Glutamatergic neuron (in vitro differentiated cells): ENCODE measurements at regions not wholly inside any gene's neighbourhood (a gene's known extent, or its start where the extent isn't known, plus 50 kb on each side); places are given as distances from the start of the nearest gene placed in this dataset.
"Not testable (repeated sequence)": the region's sequence is repeated elsewhere in the genome, so short reads cannot be mapped to it uniquely, and the experiment has no call there.

Experiments
- DNase-seq: peaks from one replicate; pipeline ENCODE4 v3.0.0; 2022
- H3K27ac Mint-ChIP-seq: one replicate; pipeline ENCODE4 v1.8.0; 2020; ENCODE audit warnings: mild to moderate bottlenecking, mixed read lengths, inconsistent platforms; ENCODE audit not compliant: unreplicated experiment
- H3K27me3 Mint-ChIP-seq: one replicate; pipeline ENCODE4 v1.8.0; 2020; ENCODE audit warnings: mild to moderate bottlenecking, moderate library complexity, mixed read lengths, inconsistent platforms; ENCODE audit not compliant: unreplicated experiment
- H3K36me3 Mint-ChIP-seq: one replicate; pipeline ENCODE4 v1.8.0; 2020; ENCODE audit warnings: mild to moderate bottlenecking, mixed read lengths, inconsistent platforms; ENCODE audit not compliant: unreplicated experiment
- H3K4me1 Mint-ChIP-seq: one replicate; pipeline ENCODE4 v1.8.0; 2020; ENCODE audit warnings: mild to moderate bottlenecking, low read depth, mixed read lengths, inconsistent platforms; ENCODE audit not compliant: unreplicated experiment
- H3K4me3 Mint-ChIP-seq: one replicate; pipeline ENCODE4 v1.8.0; 2020; ENCODE audit warnings: mild to moderate bottlenecking, mixed read lengths, inconsistent platforms; ENCODE audit not compliant: unreplicated experiment
- H3K9me3 Mint-ChIP-seq: one replicate; pipeline ENCODE4 v1.8.0; 2020; ENCODE audit warnings: mild to moderate bottlenecking, moderate library complexity, mixed read lengths, inconsistent platforms; ENCODE audit not compliant: unreplicated experiment
- TF ChIP-seq, protein P1 (sequence below): fragments of 200-600 bp; sonication (generic); IDR thresholded peaks from one replicate; pipeline ENCODE4 v1.5.0; 2021; ENCODE audit not compliant: partially characterized antibody, unreplicated experiment

DNA sequence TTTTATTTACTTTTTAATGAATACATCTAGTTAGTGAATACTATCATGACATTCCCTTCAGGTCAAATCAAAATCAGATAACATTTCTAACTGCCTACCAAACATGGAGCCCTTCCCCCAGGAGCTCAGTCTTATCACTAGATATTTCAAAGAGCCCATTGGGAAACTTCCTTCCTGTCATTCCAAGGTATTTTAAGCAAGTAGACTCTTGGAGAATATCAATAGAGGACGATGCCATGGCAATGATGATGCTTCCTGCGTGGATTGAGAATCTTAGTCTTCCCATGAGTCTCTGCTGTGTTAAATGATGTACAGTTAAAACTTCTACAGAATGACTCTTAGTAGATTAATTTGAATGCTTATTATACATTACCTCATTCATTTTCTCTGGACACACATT lies 384.9 kb downstream of the CENPW start:
- Mint-ChIP-seq H3K4me3 (no peak overlapping the region), H3K36me3 (peaks cover 12% of the 10 kb centered on the region), H3K4me1 (no peaks in the 10 kb centered on the region), H3K27ac (no peak overlapping the region), H3K9me3 (no peaks in the 10 kb centered on the region), H3K27me3 (no peaks in the 10 kb centered on the region)
- no peak for DNase-seq
- TF ChIP-seq, protein P1, sequence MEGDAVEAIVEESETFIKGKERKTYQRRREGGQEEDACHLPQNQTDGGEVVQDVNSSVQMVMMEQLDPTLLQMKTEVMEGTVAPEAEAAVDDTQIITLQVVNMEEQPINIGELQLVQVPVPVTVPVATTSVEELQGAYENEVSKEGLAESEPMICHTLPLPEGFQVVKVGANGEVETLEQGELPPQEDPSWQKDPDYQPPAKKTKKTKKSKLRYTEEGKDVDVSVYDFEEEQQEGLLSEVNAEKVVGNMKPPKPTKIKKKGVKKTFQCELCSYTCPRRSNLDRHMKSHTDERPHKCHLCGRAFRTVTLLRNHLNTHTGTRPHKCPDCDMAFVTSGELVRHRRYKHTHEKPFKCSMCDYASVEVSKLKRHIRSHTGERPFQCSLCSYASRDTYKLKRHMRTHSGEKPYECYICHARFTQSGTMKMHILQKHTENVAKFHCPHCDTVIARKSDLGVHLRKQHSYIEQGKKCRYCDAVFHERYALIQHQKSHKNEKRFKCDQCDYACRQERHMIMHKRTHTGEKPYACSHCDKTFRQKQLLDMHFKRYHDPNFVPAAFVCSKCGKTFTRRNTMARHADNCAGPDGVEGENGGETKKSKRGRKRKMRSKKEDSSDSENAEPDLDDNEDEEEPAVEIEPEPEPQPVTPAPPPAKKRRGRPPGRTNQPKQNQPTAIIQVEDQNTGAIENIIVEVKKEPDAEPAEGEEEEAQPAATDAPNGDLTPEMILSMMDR, result no peak

DNA sequence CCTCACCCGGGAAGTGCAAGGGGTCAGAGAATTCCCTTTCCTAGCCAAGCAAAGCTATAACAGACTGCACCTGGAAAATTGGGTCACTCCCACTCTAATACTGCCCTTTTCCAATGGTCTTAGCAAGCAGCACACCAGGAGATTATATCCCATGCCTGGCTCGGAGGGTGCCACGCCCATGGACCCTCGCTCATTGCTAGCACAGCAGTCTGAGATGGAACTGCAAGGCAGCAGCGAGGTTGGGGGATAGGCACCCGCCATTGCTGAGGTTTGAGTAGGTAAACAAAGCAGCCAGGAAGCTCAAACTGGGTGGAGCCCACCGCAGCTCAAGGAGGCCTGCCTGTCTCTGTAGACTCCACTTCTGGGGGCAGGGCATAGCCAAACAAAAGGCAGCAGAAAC lies 386.5 kb downstream of the CENPW start:
- not testable (repeated sequence) for DNase-seq, H3K27me3 Mint-ChIP-seq, H3K4me3 Mint-ChIP-seq, H3K4me1 Mint-ChIP-seq, H3K9me3 Mint-ChIP-seq, H3K27ac Mint-ChIP-seq
- peaks cover 12% of the 10 kb centered on the region for H3K36me3 Mint-ChIP-seq

DNA sequence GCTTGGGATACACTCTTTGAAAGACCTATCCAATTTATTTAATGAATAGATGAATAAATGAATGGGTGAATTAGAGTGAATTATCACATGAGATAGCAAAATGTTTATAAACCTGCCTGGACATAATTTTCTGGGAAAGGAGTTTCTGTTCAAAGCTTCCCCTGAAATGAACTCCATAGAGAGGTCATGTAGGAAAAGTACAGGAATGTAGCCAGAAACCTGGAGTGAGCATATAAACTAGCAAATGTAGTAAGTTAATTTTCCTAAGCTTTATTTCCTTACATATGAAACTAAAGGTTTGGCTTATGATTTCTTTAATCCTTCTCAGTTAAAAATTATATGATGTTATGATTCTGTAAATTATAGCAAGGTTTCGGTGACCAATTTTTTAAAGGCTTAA lies 380.3 kb upstream of the RSPO3 start:
- no peaks in the 10 kb centered on the region for H3K9me3 Mint-ChIP-seq
- H3K36me3 Mint-ChIP-seq, result no peaks in the 10 kb centered on the region
- no peak for DNase-seq
- no peak overlapping the region for H3K4me3 Mint-ChIP-seq
- H3K4me1 Mint-ChIP-seq, result no peaks in the 10 kb centered on the region
- H3K27me3 Mint-ChIP-seq, result peaks cover 3% of the 10 kb centered on the region
- H3K27ac Mint-ChIP-seq, result no peak overlapping the region
- TF ChIP-seq, protein P1, result no peak

DNA sequence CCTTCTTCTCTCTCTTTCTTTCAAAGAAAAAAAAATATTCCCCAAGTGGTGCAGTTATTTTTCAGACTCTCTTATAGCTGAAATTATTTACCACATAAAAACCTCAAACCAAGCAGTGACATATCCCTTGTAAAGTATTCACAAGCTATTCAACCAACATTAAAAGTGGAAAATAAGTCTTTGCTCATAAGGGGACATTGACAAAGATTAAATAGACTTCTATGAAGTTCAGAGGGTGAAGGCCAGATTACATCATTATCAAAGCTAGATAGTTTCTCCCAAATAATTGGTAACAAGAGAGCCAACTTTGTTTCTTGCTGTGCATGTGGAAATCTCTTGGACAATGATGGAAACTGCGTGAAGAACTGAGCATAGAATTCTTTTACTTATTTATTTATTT lies 379.8 kb upstream of the RSPO3 start:
- Mint-ChIP-seq H3K36me3 (no peaks in the 10 kb centered on the region), H3K4me3 (no peak overlapping the region), H3K27me3 (peaks cover 3% of the 10 kb centered on the region)

DNA sequence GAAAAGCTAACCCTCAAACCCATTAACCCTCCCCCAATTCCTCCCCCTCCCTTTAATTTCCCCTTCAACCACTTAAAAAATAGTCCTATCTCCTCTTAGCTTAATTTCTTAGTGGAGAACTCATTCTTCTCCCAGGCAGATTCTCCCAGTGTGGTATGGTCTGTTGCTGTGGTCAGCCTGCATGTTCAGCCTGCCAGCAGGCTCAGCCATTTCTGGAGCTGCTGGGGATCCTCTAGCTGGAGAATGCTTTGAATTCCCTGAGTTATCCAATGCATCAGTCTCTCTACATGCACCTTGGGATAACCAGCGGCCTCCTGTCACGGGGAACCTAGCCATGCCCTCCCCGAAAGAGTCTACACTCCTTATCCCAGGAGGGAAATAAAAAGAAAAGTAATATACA lies 375.4 kb upstream of the RSPO3 start:
- no peaks in the 10 kb centered on the region for H3K27me3 Mint-ChIP-seq
- TF ChIP-seq, protein P1, result no peak
- H3K9me3 Mint-ChIP-seq, result no peaks in the 10 kb centered on the region
- H3K4me1 Mint-ChIP-seq, result no peaks in the 10 kb centered on the region
- no peak overlapping the region for H3K4me3 Mint-ChIP-seq
- peaks cover 4% of the 10 kb centered on the region for H3K36me3 Mint-ChIP-seq
- no peak overlapping the region for H3K27ac Mint-ChIP-seq
- DNase-seq, result no peak

More for the DNA sequence above, 379.8 kb upstream of the RSPO3 start:
- DNase-seq, result no peak
- Mint-ChIP-seq H3K27ac (no peak overlapping the region), H3K9me3 (no peaks in the 10 kb centered on the region), H3K4me1 (no peaks in the 10 kb centered on the region)
- TF ChIP-seq, protein P1, result no peak
